ENCODE measurements at regions not wholly inside any gene's neighbourhood (a gene's known extent, or its start where the extent isn't known, plus 50 kb on each side); places are given as distances from the start of the nearest gene placed in this dataset.
"Not testable (repeated sequence)": the region's sequence is repeated elsewhere in the genome, so short reads cannot be mapped to it uniquely, and the experiment has no call there.

DNA sequence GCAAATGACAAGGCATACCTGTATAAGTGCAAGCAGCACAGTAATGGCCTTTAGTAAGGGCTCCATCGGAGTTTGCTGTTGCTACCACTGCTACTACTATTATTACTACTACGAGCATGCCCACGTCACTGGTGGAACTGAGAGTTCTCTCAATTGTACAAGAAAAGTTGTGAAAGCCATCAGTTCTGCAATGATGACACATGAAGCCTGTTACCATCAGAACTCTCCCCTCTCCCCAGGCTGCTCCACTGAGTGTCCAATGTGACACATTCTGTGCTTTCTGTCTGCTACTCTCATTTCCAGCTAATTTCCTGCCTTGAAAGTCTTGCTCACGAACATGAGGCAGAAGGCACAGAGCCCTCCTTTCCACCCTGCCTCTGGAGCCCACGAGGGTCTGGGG, 263.2 kb upstream of the MGMT start:
- H3K4me1 Mint-ChIP-seq, result no peaks in the 10 kb centered on the region
- no peak overlapping the region for H3K27ac Mint-ChIP-seq
- H3K4me3 Mint-ChIP-seq, result no peak overlapping the region
- H3K9me3 Mint-ChIP-seq, result peaks cover 16% of the 10 kb centered on the region
- TF ChIP-seq CTCF (IDR thresholded peaks at IDR 0.05; ENCODE audit: unreplicated experiment in 3 of 3), result no peak
- H3K27me3 Mint-ChIP-seq (ENCODE audit: low read depth), result peaks cover 3% of the 10 kb centered on the region
- H3K36me3 Mint-ChIP-seq (ENCODE audit: low read depth), result peaks cover 3% of the 10 kb centered on the region

DNA sequence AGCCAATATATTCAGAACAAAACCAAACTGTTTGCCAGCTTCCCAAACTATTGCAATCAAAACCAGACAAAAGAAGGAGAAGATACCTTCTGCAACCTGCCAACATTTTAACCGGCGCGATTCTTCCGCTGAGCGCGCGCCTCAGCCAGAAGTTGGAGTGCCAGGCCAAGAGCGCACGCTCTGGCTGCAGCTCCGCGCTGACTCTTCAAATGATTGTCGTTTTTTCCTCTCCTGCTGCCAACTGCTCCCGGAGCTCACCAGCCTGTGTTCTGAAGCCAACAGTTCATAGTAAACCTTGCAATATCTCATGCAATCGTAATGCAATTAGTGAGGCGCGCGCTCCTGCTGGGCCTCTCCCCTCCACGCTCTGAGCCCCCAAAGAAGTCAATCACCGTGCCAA, 259.7 kb upstream of the MGMT start:
- Mint-ChIP-seq H3K36me3 (ENCODE audit: low read depth) (peaks cover 3% of the 10 kb centered on the region), H3K4me3 (no peak overlapping the region), H3K9me3 (peaks cover 7% of the 10 kb centered on the region), H3K27ac (no peak overlapping the region), H3K4me1 (no peaks in the 10 kb centered on the region), H3K27me3 (ENCODE audit: low read depth) (peaks cover 3% of the 10 kb centered on the region)
- TF ChIP-seq CTCF (IDR thresholded peaks at IDR 0.05; ENCODE audit: unreplicated experiment in 3 of 3), result no peak

GRCh38 chr10:129210876-129211275, 256.2 kb upstream of the MGMT start:
- TF ChIP-seq CTCF (IDR thresholded peaks at IDR 0.05; ENCODE audit: unreplicated experiment in 3 of 3), result no peak
- Mint-ChIP-seq H3K27me3 (ENCODE audit: low read depth) (no peaks in the 10 kb centered on the region), H3K4me3 (no peak overlapping the region), H3K27ac (no peak overlapping the region), H3K4me1 (no peaks in the 10 kb centered on the region), H3K9me3 (peaks cover 4% of the 10 kb centered on the region), H3K36me3 (ENCODE audit: low read depth) (peaks cover 4% of the 10 kb centered on the region)

DNA sequence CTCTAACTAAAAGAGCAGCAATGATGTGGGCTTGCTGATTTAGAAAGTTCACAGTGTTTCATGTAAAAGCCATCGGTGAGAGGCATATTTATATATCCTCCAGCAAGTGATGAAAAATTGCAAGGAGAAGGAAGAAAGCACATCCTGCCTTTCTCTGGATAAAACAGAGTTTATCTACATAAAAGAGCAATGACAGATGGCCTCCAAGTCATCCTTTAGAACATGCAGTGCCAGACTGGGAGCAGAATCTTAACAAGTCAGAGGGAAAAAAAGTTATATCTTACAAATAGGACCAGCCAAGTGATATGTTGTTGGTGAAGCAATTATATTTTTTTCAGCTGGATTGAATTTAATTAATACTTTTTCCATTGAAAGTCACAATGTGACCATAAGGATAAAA, 253.8 kb upstream of the MGMT start:
- Mint-ChIP-seq H3K36me3 (ENCODE audit: low read depth) (peaks cover 4% of the 10 kb centered on the region), H3K27ac (no peak overlapping the region), H3K4me1 (no peaks in the 10 kb centered on the region), H3K4me3 (no peak overlapping the region), H3K9me3 (peaks cover 10% of the 10 kb centered on the region), H3K27me3 (ENCODE audit: low read depth) (no peaks in the 10 kb centered on the region)
- no peak for TF ChIP-seq CTCF (IDR thresholded peaks at IDR 0.05; ENCODE audit: unreplicated experiment in 3 of 3)

- H3K4me1 Mint-ChIP-seq; H3K36me3 Mint-ChIP-seq (ENCODE audit: low read depth); H3K4me3 Mint-ChIP-seq; H3K9me3 Mint-ChIP-seq; H3K27me3 Mint-ChIP-seq (ENCODE audit: low read depth); H3K27ac Mint-ChIP-seq: not testable (repeated sequence)
These were observed 253.0 kb upstream of the MGMT start for GRCh38 chr10:129213996-129214395.

DNA sequence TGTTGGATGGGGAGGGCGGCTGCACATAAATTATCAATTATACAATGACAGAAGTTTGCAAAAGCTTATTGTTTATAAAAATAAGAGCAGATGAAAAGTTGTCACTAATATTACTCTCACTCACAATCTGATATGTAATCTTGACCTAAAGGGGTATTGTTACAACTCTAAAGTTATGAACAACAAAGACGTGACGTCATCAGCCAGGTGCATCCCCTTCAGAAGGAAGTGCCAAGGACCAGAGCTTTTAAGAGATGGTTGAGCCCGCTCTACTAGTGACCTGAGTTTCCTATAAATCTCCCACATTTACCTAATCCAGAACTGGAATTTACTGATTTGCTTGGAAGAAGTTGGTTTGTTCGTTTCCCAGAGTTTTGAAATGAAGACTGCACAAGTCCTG, 247.7 kb upstream of the MGMT start:
- Mint-ChIP-seq H3K4me3 (no peak overlapping the region), H3K9me3 (peaks cover 10% of the 10 kb centered on the region), H3K27me3 (ENCODE audit: low read depth) (no peaks in the 10 kb centered on the region), H3K27ac (no peak overlapping the region), H3K36me3 (ENCODE audit: low read depth) (peaks cover 4% of the 10 kb centered on the region), H3K4me1 (no peaks in the 10 kb centered on the region)
- TF ChIP-seq CTCF (IDR thresholded peaks at IDR 0.05; ENCODE audit: unreplicated experiment in 3 of 3), result no peak

- H3K36me3 Mint-ChIP-seq (ENCODE audit: low read depth), result no peaks in the 10 kb centered on the region
- peaks cover 5% of the 10 kb centered on the region for H3K27me3 Mint-ChIP-seq (ENCODE audit: low read depth)
- no peaks in the 10 kb centered on the region for H3K9me3 Mint-ChIP-seq
- TF ChIP-seq CTCF (IDR thresholded peaks at IDR 0.05; ENCODE audit: unreplicated experiment in 3 of 3), result no peak
- no peaks in the 10 kb centered on the region for H3K4me1 Mint-ChIP-seq
- no peak overlapping the region for H3K27ac Mint-ChIP-seq
- no peak overlapping the region for H3K4me3 Mint-ChIP-seq
These were observed 244.6 kb upstream of the MGMT start for GRCh38 chr10:129222436-129222835.
